ENCODE measurements at regions not wholly inside any gene's neighbourhood (a gene's known extent, or its start where the extent isn't known, plus 50 kb on each side); places are given as distances from the start of the nearest gene placed in this dataset.

DNA sequence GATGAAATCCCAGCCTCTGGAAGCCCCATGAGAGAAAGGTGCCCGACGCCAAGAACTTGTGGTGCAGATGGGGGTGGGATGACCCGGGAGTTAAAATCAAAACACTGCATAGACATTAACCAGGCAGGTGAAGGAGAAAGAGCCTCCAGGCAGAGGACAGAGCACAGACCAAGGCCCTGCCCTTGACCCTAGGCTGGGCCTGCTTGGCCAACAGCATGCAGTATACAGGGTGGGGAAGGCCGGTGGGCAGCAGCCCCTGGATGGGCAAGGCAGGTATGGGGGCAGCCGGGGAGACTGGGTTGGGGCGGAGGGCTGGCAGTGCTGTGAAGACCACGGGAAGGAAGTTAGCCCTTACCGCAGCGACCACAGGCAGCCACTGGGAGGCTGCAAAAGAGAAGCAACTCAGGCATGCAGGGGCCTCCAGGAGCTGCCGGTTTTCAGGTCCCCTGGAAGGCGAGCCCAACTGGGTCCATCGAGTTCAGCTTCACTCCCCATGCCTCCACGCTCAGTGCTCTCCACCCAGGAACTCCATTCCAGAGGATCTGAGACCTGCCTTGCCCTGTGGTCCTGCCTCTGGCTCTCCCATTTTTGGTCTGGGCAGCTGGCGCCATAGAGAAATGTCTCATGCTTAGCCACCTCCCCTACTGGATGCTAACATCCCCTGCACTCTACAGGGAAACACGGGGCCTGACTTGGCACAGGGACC is 81.2 kb downstream of the C16orf95 start:
- H3K9me3 Mint-ChIP-seq, result no peaks in the 10 kb centered on the region
- no peak for DNase-seq

DNA sequence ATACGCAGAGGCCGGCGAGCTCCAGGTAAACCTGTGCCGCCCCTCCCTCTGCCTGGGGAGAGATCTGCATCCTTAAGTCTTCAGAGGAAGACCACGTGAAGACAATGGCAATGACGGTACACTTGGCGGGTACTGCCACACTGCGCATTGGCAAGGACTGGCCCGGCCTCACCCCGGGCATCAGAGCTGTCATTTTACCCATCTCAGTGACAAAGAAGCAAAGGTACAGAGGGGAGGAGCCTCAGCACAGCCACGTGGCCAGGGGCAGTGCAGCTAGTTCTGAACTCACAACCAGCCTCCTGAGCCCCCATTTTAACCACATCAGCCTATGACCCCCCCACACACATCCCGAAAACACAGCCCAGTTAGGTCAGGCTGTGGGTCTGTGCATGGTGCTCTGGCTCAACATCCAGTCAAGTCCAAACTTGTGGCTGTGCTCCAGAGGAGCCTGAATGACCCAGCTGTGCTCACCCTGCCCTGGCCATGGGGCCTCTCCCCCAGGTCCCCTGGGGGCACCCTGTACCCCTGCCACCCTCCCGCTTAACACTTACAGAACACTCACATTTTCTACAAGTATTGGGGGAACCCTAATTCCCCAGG is 80.6 kb downstream of the C16orf95 start:
- DNase-seq, result no peak
- Mint-ChIP-seq H3K36me3 (ENCODE audit: low read depth) (no peaks in the 10 kb centered on the region), H3K9me3 (no peaks in the 10 kb centered on the region), H3K27me3 (peaks cover 32% of the 10 kb centered on the region), H3K27ac (no peak overlapping the region), H3K4me1 (ENCODE audit: low read depth) (peaks cover 11% of the 10 kb centered on the region), H3K4me3 (no peak overlapping the region)

More for the DNA sequence above, 81.2 kb downstream of the C16orf95 start:
- H3K27me3 Mint-ChIP-seq, result peaks cover 32% of the 10 kb centered on the region
- no peaks in the 10 kb centered on the region for H3K36me3 Mint-ChIP-seq (ENCODE audit: low read depth)
- peaks cover 11% of the 10 kb centered on the region for H3K4me1 Mint-ChIP-seq (ENCODE audit: low read depth)
- no peak overlapping the region for H3K27ac Mint-ChIP-seq
- no peak overlapping the region for H3K4me3 Mint-ChIP-seq

DNA sequence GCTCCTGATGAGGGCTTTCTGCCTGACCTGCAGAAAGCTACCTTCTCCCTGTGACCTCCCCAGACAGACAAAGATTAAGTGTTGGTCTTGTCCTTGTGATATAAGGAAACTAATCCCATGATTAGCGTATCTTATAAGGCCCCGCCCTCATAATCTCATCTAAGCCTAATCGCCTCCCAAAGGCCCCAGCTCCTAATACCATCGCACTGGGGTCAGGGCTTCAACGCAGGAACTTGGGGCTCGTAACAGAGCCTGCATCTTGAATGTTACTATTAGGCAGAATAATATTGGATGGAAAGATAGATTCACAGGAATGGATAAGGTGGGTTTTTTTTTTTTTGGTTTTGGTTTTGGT is 78.9 kb downstream of the C16orf95 start:
- H3K4me1 Mint-ChIP-seq (ENCODE audit: low read depth), result peaks cover 11% of the 10 kb centered on the region
- no peaks in the 10 kb centered on the region for H3K9me3 Mint-ChIP-seq
- H3K4me3 Mint-ChIP-seq, result no peak overlapping the region
- H3K27ac Mint-ChIP-seq, result no peak overlapping the region
- no peak for DNase-seq
- no peaks in the 10 kb centered on the region for H3K36me3 Mint-ChIP-seq (ENCODE audit: low read depth)
- peaks cover 32% of the 10 kb centered on the region for H3K27me3 Mint-ChIP-seq

DNA sequence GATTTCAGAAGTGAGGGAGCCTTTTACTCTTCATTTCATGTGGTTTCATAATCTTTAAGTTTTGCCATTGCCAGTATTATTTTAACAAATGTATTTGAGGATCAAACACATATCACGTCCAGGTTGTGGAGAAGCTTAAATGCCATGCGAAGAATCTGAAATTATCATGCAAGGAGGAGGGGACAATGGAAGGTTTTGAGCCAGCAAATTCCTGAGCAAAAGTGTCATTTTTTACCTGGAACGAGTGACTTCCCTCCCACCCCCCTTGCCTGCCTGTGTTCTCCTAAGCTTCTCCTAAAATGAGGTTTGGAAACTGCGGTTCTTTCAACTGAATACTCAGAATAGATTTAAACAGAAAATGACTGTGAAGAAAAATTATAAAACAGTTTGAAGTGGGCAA is 77.6 kb downstream of the C16orf95 start:
- H3K27ac Mint-ChIP-seq, result no peak overlapping the region
- H3K36me3 Mint-ChIP-seq (ENCODE audit: low read depth), result no peaks in the 10 kb centered on the region
- no peak for DNase-seq
- no peak overlapping the region for H3K4me3 Mint-ChIP-seq
- H3K27me3 Mint-ChIP-seq, result peaks cover 29% of the 10 kb centered on the region
- H3K9me3 Mint-ChIP-seq, result no peaks in the 10 kb centered on the region
- H3K4me1 Mint-ChIP-seq (ENCODE audit: low read depth), result peaks cover 11% of the 10 kb centered on the region

DNA sequence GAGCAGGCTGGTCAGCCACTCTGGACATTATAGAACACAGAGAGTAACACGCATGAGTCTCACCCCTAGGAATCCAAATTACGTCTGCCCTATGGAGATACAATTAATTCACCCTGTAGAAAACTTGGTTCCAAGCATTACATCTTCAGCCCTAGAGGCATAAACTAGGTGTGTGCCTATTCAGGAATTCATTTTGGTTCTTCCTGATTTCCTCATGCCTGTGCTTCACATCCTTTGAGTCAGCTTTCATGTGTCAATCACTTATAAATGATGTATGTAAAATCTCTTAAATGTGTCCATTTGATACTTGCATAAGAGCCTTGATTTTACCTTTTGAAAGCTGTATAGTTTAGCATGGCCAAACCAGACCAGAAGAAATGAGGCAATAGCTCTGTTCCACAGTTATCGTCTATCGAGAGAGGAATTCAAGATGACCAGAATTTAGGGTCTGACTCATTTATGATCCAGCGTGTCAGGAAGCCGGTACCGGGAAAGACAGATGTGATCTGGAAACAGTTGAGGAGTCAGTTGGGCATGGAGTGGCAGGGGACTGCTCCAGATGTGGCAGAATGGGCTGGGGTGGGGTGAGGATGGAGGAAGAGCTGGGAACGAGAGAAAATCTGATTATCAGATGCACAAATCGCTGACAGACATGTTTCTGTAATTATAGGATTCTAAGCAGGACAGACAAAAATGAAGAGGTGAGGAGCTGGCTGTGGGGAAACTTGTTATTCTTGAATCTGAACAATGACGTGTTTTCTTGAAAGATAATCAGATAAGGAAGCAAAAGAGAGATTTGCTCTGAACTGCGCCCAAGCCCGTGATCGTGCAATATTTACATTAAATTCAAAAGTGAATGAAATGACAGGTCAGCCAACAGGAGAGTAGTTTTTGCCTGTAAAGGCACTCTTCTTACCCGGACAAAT is 76.7 kb downstream of the C16orf95 start:
- H3K27me3 Mint-ChIP-seq, result peaks cover 22% of the 10 kb centered on the region
- H3K9me3 Mint-ChIP-seq, result no peaks in the 10 kb centered on the region
- peaks cover 11% of the 10 kb centered on the region for H3K4me1 Mint-ChIP-seq (ENCODE audit: low read depth)
- H3K4me3 Mint-ChIP-seq, result no peak overlapping the region
- no peaks in the 10 kb centered on the region for H3K36me3 Mint-ChIP-seq (ENCODE audit: low read depth)
- DNase-seq, result no peak
- H3K27ac Mint-ChIP-seq, result no peak overlapping the region

DNA sequence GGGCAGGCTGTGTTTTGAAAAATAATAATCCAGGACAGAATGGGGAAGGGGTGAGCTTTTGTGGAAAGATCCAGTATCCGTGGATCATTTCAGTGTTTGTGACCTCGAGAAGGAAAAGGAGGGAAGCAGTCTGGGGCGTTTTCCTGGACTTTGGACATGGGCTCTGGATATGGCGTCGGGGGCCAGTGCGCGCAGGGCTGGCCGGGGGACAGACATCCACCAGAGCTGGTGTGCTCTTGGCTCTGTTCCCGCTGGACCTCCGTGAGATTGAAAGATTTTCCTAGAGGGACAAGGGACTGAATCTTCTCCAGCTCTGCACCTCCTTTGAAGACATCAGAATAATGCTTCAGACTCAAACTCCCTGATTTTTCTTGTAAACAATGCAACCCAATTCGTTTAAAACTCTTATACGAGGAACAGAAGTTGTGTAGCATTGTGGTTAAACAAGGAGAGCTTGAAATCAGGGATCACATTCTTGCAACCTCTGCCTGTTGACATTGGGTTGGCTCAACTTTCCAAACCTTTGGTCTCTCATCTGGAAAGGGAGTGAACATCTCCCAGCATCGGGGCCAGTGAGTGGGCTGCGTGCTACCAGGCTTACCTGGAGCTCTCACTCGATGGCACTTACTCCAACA is 75.9 kb downstream of the C16orf95 start:
- no peak overlapping the region for H3K4me3 Mint-ChIP-seq
- peaks cover 4% of the 10 kb centered on the region for H3K4me1 Mint-ChIP-seq (ENCODE audit: low read depth)
- H3K36me3 Mint-ChIP-seq (ENCODE audit: low read depth), result no peaks in the 10 kb centered on the region

DNA sequence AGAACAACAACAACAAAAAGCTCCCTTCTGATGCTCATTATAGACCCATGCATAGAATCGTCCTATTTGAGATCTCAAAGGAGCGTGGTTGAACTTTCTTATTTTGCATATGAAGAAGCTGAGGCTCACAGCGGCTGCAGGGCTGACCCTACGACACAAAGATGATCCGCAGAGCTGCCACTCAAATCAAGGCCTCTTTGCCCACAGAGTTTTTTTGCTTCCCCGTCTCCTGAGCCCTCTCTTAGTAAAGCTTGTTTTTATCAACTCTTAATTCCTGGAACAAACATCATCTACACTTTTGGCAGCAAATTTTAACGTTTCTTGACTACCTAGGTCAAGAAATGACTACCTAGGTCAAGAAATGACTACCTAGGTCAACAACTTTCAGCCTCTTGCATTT is 73.7 kb downstream of the C16orf95 start:
- no peak for DNase-seq
- Mint-ChIP-seq H3K36me3 (ENCODE audit: low read depth) (no peaks in the 10 kb centered on the region), H3K4me1 (ENCODE audit: low read depth) (peaks cover under 1% of the 10 kb centered on the region), H3K9me3 (no peaks in the 10 kb centered on the region), H3K4me3 (no peak overlapping the region), H3K27ac (no peak overlapping the region), H3K27me3 (no peaks in the 10 kb centered on the region)

More for the DNA sequence above, 75.9 kb downstream of the C16orf95 start:
- no peak overlapping the region for H3K27ac Mint-ChIP-seq
- no peaks in the 10 kb centered on the region for H3K9me3 Mint-ChIP-seq
- DNase-seq, result no peak
- peaks cover 15% of the 10 kb centered on the region for H3K27me3 Mint-ChIP-seq

DNA sequence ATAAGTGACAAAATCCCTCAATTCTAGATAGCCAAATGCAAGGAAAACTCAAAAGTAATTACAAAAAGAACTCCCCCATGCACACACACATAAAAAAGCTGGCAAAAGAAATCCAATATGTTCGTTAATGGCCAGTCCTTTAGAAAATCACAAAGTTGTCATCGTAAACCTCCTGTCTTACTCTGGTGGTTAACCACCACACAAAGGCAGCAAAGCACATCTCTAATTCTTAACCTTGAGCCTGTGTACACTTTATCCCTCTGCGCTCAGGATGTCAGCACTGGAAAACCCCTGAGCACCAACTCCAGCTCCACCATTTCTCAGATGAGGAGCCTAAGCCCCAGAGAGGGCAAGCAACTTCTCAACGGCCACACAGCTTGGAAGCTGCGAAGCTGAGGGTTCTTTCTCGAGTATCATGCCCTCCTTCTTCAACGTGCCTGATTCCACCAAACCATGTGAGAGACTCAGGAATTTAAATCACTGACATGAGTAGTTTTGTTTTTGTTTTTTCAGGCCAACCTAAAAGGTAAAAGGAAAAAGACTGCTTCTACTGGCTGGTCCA is 72.5 kb downstream of the C16orf95 start:
- Mint-ChIP-seq H3K4me1 (ENCODE audit: low read depth) (peaks cover 8% of the 10 kb centered on the region), H3K9me3 (no peaks in the 10 kb centered on the region), H3K4me3 (no peak overlapping the region), H3K27ac (no peak overlapping the region), H3K27me3 (no peaks in the 10 kb centered on the region), H3K36me3 (ENCODE audit: low read depth) (no peaks in the 10 kb centered on the region)
- no peak for DNase-seq

DNA sequence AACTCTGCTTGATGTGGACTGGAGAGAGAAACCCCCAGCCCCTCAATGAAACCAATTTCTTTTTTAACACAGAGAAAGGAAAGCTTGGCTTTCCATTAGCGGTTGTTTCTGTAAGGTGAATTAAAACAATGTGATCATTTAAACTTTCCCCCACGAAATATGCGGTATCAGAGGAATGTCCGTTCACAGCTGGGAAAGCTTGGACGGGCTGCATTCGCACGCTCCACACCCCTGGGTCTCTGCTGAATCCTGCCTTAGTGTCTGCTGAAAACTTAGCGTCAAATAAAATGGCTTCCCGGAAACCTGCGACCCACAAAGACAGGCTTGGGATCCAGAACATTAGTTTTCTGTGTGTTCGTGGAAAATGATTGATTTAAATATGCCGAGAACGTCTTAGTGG is 71.7 kb downstream of the C16orf95 start:
- no peak overlapping the region for H3K4me3 Mint-ChIP-seq
- peaks cover 8% of the 10 kb centered on the region for H3K4me1 Mint-ChIP-seq (ENCODE audit: low read depth)
- H3K9me3 Mint-ChIP-seq, result no peaks in the 10 kb centered on the region
- no peaks in the 10 kb centered on the region for H3K27me3 Mint-ChIP-seq
- DNase-seq, result no peak
- no peak overlapping the region for H3K27ac Mint-ChIP-seq
- no peaks in the 10 kb centered on the region for H3K36me3 Mint-ChIP-seq (ENCODE audit: low read depth)

DNA sequence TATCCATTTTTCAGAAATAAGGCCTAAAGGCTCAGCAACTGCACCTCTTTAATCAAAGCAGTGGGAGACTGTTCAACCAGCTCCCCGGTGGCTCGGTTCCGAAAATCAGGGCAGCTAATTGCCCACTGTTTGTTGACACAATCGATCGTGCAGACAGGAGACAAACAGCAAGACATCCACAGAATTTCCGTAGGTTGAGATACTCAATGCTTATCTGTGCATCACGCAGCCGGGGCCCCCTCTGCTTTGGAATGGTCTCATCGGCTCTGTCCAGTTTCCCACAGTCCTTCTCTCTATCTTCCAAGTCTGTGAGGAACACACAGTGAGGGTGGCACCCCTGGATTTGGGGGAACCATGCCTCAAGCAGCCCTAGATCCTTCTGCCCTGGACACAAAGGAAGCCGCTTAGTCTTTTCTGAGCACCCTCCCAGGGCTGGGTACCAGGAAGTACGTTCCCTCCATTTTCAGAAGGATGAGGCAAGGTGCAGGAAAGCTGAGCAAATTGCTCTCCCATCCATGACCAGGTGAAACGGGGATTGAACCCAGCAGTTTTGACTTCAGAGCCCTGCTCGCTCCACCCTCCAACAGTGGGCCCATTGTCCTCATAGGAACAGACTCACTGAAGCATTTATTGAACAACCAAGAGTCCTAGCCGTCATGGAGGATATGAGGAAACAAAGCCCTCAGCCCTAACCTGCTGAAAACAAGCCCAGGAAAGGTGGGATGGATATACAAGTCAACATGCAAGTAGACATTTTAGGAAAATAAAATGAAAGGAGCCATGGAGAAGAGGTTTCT is 70.7 kb downstream of the C16orf95 start:
- Mint-ChIP-seq H3K27me3 (no peaks in the 10 kb centered on the region), H3K4me3 (no peak overlapping the region), H3K4me1 (ENCODE audit: low read depth) (peaks cover 8% of the 10 kb centered on the region), H3K9me3 (no peaks in the 10 kb centered on the region), H3K36me3 (ENCODE audit: low read depth) (no peaks in the 10 kb centered on the region), H3K27ac (no peak overlapping the region)
- no peak for DNase-seq

DNA sequence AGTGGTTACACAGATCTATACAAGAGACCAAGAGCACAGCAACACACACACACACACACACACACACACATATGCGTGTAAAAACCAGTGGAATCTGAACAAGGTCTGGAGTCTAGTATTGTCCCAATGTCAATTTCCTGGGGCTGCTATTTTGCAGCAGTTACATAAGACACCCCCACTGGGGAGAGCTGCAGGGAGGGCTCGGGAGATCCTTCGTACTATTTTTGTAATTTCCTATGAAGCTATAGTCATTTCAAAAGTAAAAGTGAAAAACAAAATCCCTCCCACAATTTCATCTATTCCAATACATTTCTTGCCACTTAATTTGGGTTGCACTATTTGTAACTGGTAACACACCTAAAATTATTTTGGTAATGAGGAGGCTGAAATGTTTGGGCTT is 68.5 kb downstream of the C16orf95 start:
- H3K4me3 Mint-ChIP-seq, result no peak overlapping the region
- DNase-seq, result no peak
- peaks cover 8% of the 10 kb centered on the region for H3K4me1 Mint-ChIP-seq (ENCODE audit: low read depth)

DNA sequence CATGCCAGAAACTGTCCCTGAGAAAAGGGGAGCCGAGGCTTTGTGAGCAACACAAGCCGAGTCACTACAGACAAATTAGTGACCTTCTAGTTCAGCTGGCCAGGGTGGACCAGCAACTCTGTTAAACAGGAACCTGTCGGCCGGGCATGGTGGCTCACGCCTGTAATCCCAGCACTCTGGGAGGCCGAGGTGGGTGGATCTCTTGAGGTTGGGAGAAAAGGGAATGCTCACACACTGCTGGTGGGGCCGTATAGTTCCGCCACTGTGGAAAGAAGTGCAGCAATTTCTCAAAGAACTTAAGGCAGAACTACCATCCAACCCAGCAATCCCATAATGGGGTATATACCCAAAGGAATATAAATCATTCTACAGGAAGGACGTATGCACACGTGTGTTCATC is 67.8 kb downstream of the C16orf95 start:
- no peak for DNase-seq
- Mint-ChIP-seq H3K27me3 (no peaks in the 10 kb centered on the region), H3K36me3 (ENCODE audit: low read depth) (no peaks in the 10 kb centered on the region), H3K9me3 (no peaks in the 10 kb centered on the region), H3K27ac (no peak overlapping the region), H3K4me1 (ENCODE audit: low read depth) (peaks cover 8% of the 10 kb centered on the region), H3K4me3 (no peak overlapping the region)

More for the DNA sequence above, 68.5 kb downstream of the C16orf95 start:
- H3K9me3 Mint-ChIP-seq, result no peaks in the 10 kb centered on the region
- no peaks in the 10 kb centered on the region for H3K27me3 Mint-ChIP-seq
- H3K36me3 Mint-ChIP-seq (ENCODE audit: low read depth), result no peaks in the 10 kb centered on the region
- H3K27ac Mint-ChIP-seq, result no peak overlapping the region

DNA sequence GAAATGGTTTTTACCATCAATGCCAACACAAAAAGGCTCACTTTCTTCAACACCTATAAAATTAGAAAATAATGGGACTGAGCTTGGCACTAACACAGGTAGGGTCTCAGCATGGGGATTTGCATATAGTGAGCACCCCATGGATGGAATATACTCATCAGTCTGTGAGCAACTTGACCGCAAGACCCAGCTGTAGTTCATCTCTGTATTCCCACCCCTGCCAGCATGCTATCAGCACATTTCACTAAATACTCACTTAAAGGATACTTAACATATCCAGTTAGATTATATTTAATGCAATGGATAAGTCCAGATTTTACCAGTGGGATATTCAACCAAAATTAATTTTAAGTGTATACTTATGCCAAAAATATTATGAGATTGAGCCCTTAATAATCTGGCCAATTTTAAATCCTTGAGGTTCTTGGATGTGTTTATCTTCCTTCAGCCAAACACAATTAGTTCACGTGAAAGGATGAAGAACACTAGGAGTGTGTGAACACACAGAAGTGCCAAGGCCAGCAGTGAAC is 66.7 kb downstream of the C16orf95 start:
- no peaks in the 10 kb centered on the region for H3K36me3 Mint-ChIP-seq (ENCODE audit: low read depth)

More for the DNA sequence above, 66.7 kb downstream of the C16orf95 start:
- Mint-ChIP-seq H3K27ac (no peak overlapping the region), H3K27me3 (no peaks in the 10 kb centered on the region), H3K4me3 (no peak overlapping the region), H3K9me3 (no peaks in the 10 kb centered on the region), H3K4me1 (ENCODE audit: low read depth) (peaks cover 8% of the 10 kb centered on the region)
- no peak for DNase-seq
